K562 (cell line): ENCODE measurements at regions not wholly inside any gene's neighbourhood (a gene's known extent, or its start where the extent isn't known, plus 50 kb on each side); places are given as distances from the start of the nearest gene placed in this dataset.

Experiments
- ATAC-seq: fragments of 200-7000 bp; cut with Tn5 transposase; 3 replicates; pipeline ENCODE4 v1.9.1; 2020; ENCODE audit warnings: moderate library complexity
- BruUV-seq: library from RNA; stranded (reverse); fragments of 400-500 nt; replicated peaks from 2 replicates; lab custom pipeline; 2021; lab: Mats Ljungman, UMichigan
- CTCF ChIA-PET: fragments of 300-600 bp; formaldehyde crosslinking; extraction: SDS; loops from one replicate; lab custom pipeline; 2021; ENCODE audit warnings: low intra/inter-chr PET ratio; lab: Yijun Ruan, JAX
- POLR2A ChIA-PET: fragments of 300-600, 350-650 bp; sonication (Branson Sonifier 250); formaldehyde crosslinking; extraction: SDS; loops from one replicate; lab custom pipeline; 2021; ENCODE audit warnings: antibody characterized with exemption, inconsistent platforms; lab: Yijun Ruan, JAX
- DNase-seq, 4 experiments: peaks; one replicate each; pipeline versions ENCODE4 v3.0.0 to v3.0.0-alpha.2; 2011 to 2018; ENCODE audit warnings: low spot score in 3 of 4, mixed read lengths in 3 of 4; ENCODE audit errors: extremely low read depth in 1 of 4
- FAIRE-seq: peaks from 2 replicates; lab custom pipeline; 2011; peaks lifted over from hg19 to GRCh38; lab: Jason Lieb, UNC
- H2AFZ ChIP-seq: 2 replicates; pipeline ENCODE4 v1.6.0; 2011; ENCODE audit warnings: low read depth, low read length, control low read depth, inconsistent platforms
- H3K27ac ChIP-seq: fragments of 200-600 bp; 3 replicates; pipeline ENCODE4 v1.8.0; 2011; ENCODE audit warnings: low read depth, mild to moderate bottlenecking, control low read depth, inconsistent platforms, low read length, moderate library complexity, mixed read lengths; ENCODE audit errors: extremely low read depth
- H3K27me3 ChIP-seq, 2 experiments: fragments of 300-600 bp in 1 of 2; 2 replicates in 1 of 2; 3 replicates in 1 of 2; pipeline versions ENCODE4 v1.6.0 to v1.8.0; 2011; ENCODE audit warnings: inconsistent platforms in 2 of 2, low read length in 2 of 2, mild to moderate bottlenecking in 1 of 2, mixed read lengths in 1 of 2, moderate library complexity in 1 of 2; ENCODE audit not compliant: control insufficient read depth in 2 of 2, insufficient read depth in 2 of 2
- H3K36me3 ChIP-seq: fragments of 300-600 bp; 3 replicates; pipeline ENCODE4 v1.8.0; 2011; ENCODE audit warnings: mild to moderate bottlenecking, low read length, inconsistent platforms; ENCODE audit not compliant: control insufficient read depth, insufficient read depth
- H3K4me1 ChIP-seq, 2 experiments: fragments of 200-600 bp in 1 of 2; replicated peaks in 1 of 2; 2 replicates in 1 of 2; 3 replicates in 1 of 2; pipeline versions ENCODE4 v1.5.1 to v1.8.0; 2011; ENCODE audit warnings: inconsistent platforms in 2 of 2, low read length in 2 of 2, mild to moderate bottlenecking in 1 of 2, mixed read lengths in 1 of 2, moderate library complexity in 1 of 2; ENCODE audit not compliant: control insufficient read depth in 2 of 2, insufficient read depth in 2 of 2
- H3K4me2 ChIP-seq: 2 replicates; pipeline ENCODE4 v1.6.1; 2011; ENCODE audit warnings: low read length, control low read depth, inconsistent platforms, mixed read lengths; ENCODE audit not compliant: insufficient read depth
- H3K4me3 ChIP-seq: fragments of 200-600 bp; sonication (generic), shearing (Covaris generic); 2 replicates; pipeline ENCODE4 v1.5.1; 2016; ENCODE audit warnings: control low read depth, inconsistent platforms
- H3K79me2 ChIP-seq: fragments of 200-600 bp; 3 replicates; pipeline ENCODE4 v1.8.0; 2011; ENCODE audit warnings: low read length, inconsistent platforms; ENCODE audit not compliant: control insufficient read depth, insufficient read depth
- H3K9ac ChIP-seq, 2 experiments: 2 replicates each; pipeline versions ENCODE4 v1.6.0 to v1.6.1; 2011; ENCODE audit warnings: low read depth in 2 of 2, low read length in 2 of 2, control low read depth in 1 of 2, inconsistent platforms in 1 of 2, mild to moderate bottlenecking in 1 of 2, mixed read lengths in 1 of 2; ENCODE audit not compliant: insufficient read depth in 1 of 2
- H3K9me1 ChIP-seq: one replicate; pipeline ENCODE4 v1.6.0; 2011; ENCODE audit warnings: inconsistent platforms, mild to moderate bottlenecking, low read length, moderate library complexity; ENCODE audit not compliant: control insufficient read depth, insufficient read depth
- H3K9me3 ChIP-seq: replicated peaks from 2 replicates; pipeline ENCODE4 v1.5.1; 2011; ENCODE audit warnings: low read depth, low read length, inconsistent platforms; ENCODE audit not compliant: control insufficient read depth, insufficient read depth
- H4K20me1 ChIP-seq: replicated peaks from 2 replicates; pipeline ENCODE4 v1.6.1; 2011; ENCODE audit warnings: low read length, inconsistent platforms, mixed read lengths; ENCODE audit not compliant: control insufficient read depth, insufficient read depth
- MYBL2 ChIP-seq, 2 experiments: fragments of 450-650 bp in 1 of 2; sonication (generic) in 1 of 2; formaldehyde crosslinking in 1 of 2; IDR thresholded peaks; 2 replicates each; pipeline versions ENCODE4 v1.6.1 to v1.8.1; 2017 to 2022; ENCODE audit warnings: borderline replicate concordance in 1 of 2, inconsistent platforms in 1 of 2, low read depth in 1 of 2, mild to moderate bottlenecking in 1 of 2, missing genetic modification reagents in 1 of 2, moderate library complexity in 1 of 2
- PTRF ChIP-seq: fragments of 450-650 bp; IDR thresholded peaks from 2 replicates; pipeline ENCODE4 v1.6.1; 2016; ENCODE audit warnings: mild to moderate bottlenecking, missing genetic modification characterization, missing compliant biosample characterization
- SIN3B ChIP-seq: fragments of 450-650 bp; IDR thresholded peaks from 2 replicates; pipeline ENCODE4 v1.6.1; 2017; ENCODE audit warnings: low read depth, mild to moderate bottlenecking, moderate library complexity
- ZNF134 ChIP-seq: fragments of 250-450 bp; sonication (Bioruptor Pico); conservative IDR thresholded peaks from 2 replicates; pipeline ENCODE4 v1.4.0; 2020
- ZNF197 ChIP-seq: fragments of 200-800 bp; sonication (Bioruptor generic); IDR thresholded peaks from 2 replicates; pipeline ENCODE4 v1.6.1; 2016; ENCODE audit warnings: low read depth, missing genetic modification characterization, missing compliant biosample characterization
- ZNF699 ChIP-seq: fragments of 250-450 bp; sonication (Bioruptor Pico); IDR thresholded peaks from 2 replicates; pipeline ENCODE4 v1.8.0; 2021; ENCODE audit warnings: mild to moderate bottlenecking, moderate library complexity; ENCODE audit not compliant: insufficient replicate concordance
- ZNF76 ChIP-seq: fragments of 250-450 bp; sonication (Bioruptor Pico); IDR thresholded peaks from 2 replicates; pipeline ENCODE4 v1.4.0; 2020; ENCODE audit warnings: mild to moderate bottlenecking, moderate library complexity, borderline replicate concordance
- in situ Hi-C: fragments of 300-500 bp; cut with MboI; formaldehyde crosslinking; loops from 4 replicates; pipeline ENCODE4 v1.15.0; 2018; ENCODE audit warnings: inconsistent platforms, mixed read lengths
- intact Hi-C: fragments of 100-400 bp; cut with micrococcal nuclease; formaldehyde crosslinking; loops from 2 replicates; pipeline ENCODE4 v1.14.2; 2022
- TF ChIP-seq, protein P1 (sequence below): fragments of 450-650 bp; IDR thresholded peaks from 2 replicates; pipeline ENCODE4 v1.6.1; 2016; ENCODE audit warnings: borderline replicate concordance

DNA sequence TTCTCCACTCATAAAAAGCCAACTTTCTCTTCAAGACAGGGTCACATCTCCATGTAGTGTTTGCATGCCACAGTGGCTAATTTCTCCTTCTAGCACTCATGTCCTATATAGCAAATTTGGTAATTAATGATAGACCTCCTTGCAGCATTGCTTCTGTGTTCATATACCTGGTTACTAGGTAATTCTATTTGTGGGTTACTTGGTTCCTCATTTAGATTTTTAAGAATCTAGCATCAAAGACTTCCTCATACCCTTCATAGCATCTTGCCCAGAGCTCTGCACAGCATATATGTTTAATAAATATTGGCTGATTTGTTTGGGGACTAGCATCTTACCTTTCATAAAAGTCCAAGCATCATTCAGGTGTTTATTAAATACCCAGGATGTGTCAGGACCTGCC is 152.1 kb downstream of the DUSP6 start:
- no peaks in the 10 kb centered on the region for H3K27me3 ChIP-seq
- H3K4me1 ChIP-seq = no peaks in the 10 kb centered on the region
- H3K36me3 ChIP-seq = no peaks in the 10 kb centered on the region
- ATAC-seq (no peak), FAIRE-seq (no peak), DNase-seq (no peak)
- H2AFZ ChIP-seq = no peak overlapping the region
- H3K4me3 ChIP-seq = no peak overlapping the region
- H3K9me1 ChIP-seq = no peaks in the 10 kb centered on the region
- in situ Hi-C loops = no loop called here
- H3K79me2 ChIP-seq = no peaks in the 10 kb centered on the region
- no peak overlapping the region for H3K27ac ChIP-seq
- ChIA-PET POLR2A (no interaction called here), CTCF (no interaction called here)
- no peaks in the 10 kb centered on the region for H3K9me3 ChIP-seq
- H4K20me1 ChIP-seq = no peaks in the 10 kb centered on the region
- no peak overlapping the region for H3K4me2 ChIP-seq
- no peak overlapping the region for H3K9ac ChIP-seq
- intact Hi-C loops = no loop called here
- no TSS peak for BruUV-seq
- TF ChIP-seq ZNF699 (CRISPR knock-in tag) = no peak
- TF ChIP-seq ZNF134 (CRISPR knock-in tag) = no peak
- TF ChIP-seq ZNF197 (CRISPR knock-in tag) = no peak
- TF ChIP-seq, protein P1, sequence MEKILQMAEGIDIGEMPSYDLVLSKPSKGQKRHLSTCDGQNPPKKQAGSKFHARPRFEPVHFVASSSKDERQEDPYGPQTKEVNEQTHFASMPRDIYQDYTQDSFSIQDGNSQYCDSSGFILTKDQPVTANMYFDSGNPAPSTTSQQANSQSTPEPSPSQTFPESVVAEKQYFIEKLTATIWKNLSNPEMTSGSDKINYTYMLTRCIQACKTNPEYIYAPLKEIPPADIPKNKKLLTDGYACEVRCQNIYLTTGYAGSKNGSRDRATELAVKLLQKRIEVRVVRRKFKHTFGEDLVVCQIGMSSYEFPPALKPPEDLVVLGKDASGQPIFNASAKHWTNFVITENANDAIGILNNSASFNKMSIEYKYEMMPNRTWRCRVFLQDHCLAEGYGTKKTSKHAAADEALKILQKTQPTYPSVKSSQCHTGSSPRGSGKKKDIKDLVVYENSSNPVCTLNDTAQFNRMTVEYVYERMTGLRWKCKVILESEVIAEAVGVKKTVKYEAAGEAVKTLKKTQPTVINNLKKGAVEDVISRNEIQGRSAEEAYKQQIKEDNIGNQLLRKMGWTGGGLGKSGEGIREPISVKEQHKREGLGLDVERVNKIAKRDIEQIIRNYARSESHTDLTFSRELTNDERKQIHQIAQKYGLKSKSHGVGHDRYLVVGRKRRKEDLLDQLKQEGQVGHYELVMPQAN = no peak
- no peak for TF ChIP-seq MYBL2 (IDR thresholded peaks at IDR 0.05; ENCODE audit: low read depth)
- no peak for TF ChIP-seq MYBL2 (CRISPR knock-in tag; IDR thresholded peaks at IDR 0.05; ENCODE audit: borderline replicate concordance)
- no peak for TF ChIP-seq SIN3B
- no peak for TF ChIP-seq ZNF76 (CRISPR knock-in tag)
- no peak for TF ChIP-seq PTRF
